NOMO-1 treated with DMSO at 0.1 percent for 48 hours (cell line): ENCODE measurements at regions not wholly inside any gene's neighbourhood (a gene's known extent, or its start where the extent isn't known, plus 50 kb on each side); places are given as distances from the start of the nearest gene placed in this dataset.
"Not testable (repeated sequence)": the region's sequence is repeated elsewhere in the genome, so short reads cannot be mapped to it uniquely, and the experiment has no call there.

Source experiments
- DNase-seq: peaks from one replicate; lab custom pipeline; 2025; ENCODE audit not compliant: unreplicated experiment; lab: John Stamatoyannopoulos, UW

GRCh38 chr3:5349343-5349742, 161.8 kb downstream of the EDEM1 start:
- DNase-seq: no peak

GRCh38 chr3:5357089-5357488, 169.6 kb downstream of the EDEM1 start:
- DNase-seq: no peak

- DNase-seq: no peak
These were observed 171.4 kb downstream of the EDEM1 start for GRCh38 chr3:5358911-5359310.

GRCh38 chr3:5360453-5360852, 172.9 kb downstream of the EDEM1 start:
- no peak for DNase-seq

GRCh38 chr3:5366746-5367145, 179.2 kb downstream of the EDEM1 start:
- DNase-seq: peak; percentile 16

GRCh38 chr3:5371555-5371954, 184.0 kb downstream of the EDEM1 start:
- DNase-seq: not testable (repeated sequence)

- no peak for DNase-seq
These were observed 189.3 kb downstream of the EDEM1 start for GRCh38 chr3:5376761-5377160.

GRCh38 chr3:5379266-5379665, 191.8 kb downstream of the EDEM1 start:
- DNase-seq: not testable (repeated sequence)

- DNase-seq: not testable (repeated sequence)
These were observed 196.2 kb downstream of the EDEM1 start for GRCh38 chr3:5383486-5384263.

GRCh38 chr3:5384557-5385236, 197.2 kb downstream of the EDEM1 start:
- peak; percentile 92 for DNase-seq

- no peak for DNase-seq
These were observed 200.6 kb downstream of the EDEM1 start for GRCh38 chr3:5388091-5388490.

GRCh38 chr3:5389057-5389456, 201.6 kb downstream of the EDEM1 start:
- no peak for DNase-seq

- DNase-seq: peak; percentile 29
These were observed 202.7 kb downstream of the EDEM1 start for GRCh38 chr3:5390221-5390620.

GRCh38 chr3:5390936-5391625, 203.6 kb downstream of the EDEM1 start:
- DNase-seq: no peak

- DNase-seq: no peak
These were observed 213.5 kb downstream of the EDEM1 start for GRCh38 chr3:5401002-5401401.

GRCh38 chr3:5404718-5405117, 217.2 kb downstream of the EDEM1 start:
- no peak for DNase-seq

GRCh38 chr3:5411786-5412185, 224.3 kb downstream of the EDEM1 start:
- no peak for DNase-seq

GRCh38 chr3:5423076-5423475, 235.6 kb downstream of the EDEM1 start:
- peak; percentile 34 for DNase-seq

- peak; percentile 5 for DNase-seq
These were observed 236.0 kb downstream of the EDEM1 start for GRCh38 chr3:5423523-5423922.

- DNase-seq: no peak
These were observed 237.9 kb downstream of the EDEM1 start for GRCh38 chr3:5425371-5425770.

GRCh38 chr3:5426094-5426883, 238.8 kb downstream of the EDEM1 start:
- peak; percentile 73 for DNase-seq
